ENCODE measurements at regions not wholly inside any gene's neighbourhood (a gene's known extent, or its start where the extent isn't known, plus 50 kb on each side); places are given as distances from the start of the nearest gene placed in this dataset.

DNA sequence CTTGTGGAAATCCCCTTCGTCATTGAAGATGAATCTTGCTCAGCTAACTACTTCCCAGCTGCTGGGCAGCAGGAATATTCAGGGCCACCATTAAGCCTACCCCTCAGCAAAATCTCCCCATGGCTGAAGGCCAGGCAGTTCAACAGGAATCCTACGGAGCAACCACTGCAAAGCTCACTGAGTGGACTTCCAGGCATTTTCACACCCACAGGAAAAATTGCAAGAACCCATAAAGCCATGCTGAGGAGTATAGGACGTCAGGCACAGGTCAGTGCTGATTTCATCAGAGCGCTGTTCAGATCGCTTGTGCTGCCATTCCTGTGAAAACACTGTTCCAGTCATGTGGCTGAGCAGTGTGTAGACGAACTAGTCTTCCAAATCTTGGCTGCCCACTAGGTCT is 134.8 kb upstream of the TACR1 start:
- no peaks in the 10 kb centered on the region for H3K36me3 Mint-ChIP-seq (ENCODE audit: low read depth)
- H3K9me3 Mint-ChIP-seq, result no peaks in the 10 kb centered on the region
- ChIA-PET POLR2A (no interaction called here), CTCF (no interaction called here)
- no peaks in the 10 kb centered on the region for H3K4me1 Mint-ChIP-seq
- no peaks in the 10 kb centered on the region for H3K27me3 Mint-ChIP-seq
- no peak overlapping the region for H3K4me3 Mint-ChIP-seq
- no peak for DNase-seq
- no peak overlapping the region for H3K27ac Mint-ChIP-seq

GRCh38 chr2:75333646-75334045 is 134.3 kb upstream of the TACR1 start:
- ChIA-PET CTCF (interaction anchor here (0.6 to 1.0 kb wide), 2 partner anchors 11 to 686 kb away, joined by 3 to 5 read pairs; no protein-coding TSS in a partner anchor), POLR2A (no interaction called here)
- Mint-ChIP-seq H3K27ac (no peak overlapping the region), H3K4me1 (no peaks in the 10 kb centered on the region), H3K9me3 (no peaks in the 10 kb centered on the region), H3K27me3 (no peaks in the 10 kb centered on the region), H3K36me3 (ENCODE audit: low read depth) (no peaks in the 10 kb centered on the region), H3K4me3 (no peak overlapping the region)
- no peak for DNase-seq

DNA sequence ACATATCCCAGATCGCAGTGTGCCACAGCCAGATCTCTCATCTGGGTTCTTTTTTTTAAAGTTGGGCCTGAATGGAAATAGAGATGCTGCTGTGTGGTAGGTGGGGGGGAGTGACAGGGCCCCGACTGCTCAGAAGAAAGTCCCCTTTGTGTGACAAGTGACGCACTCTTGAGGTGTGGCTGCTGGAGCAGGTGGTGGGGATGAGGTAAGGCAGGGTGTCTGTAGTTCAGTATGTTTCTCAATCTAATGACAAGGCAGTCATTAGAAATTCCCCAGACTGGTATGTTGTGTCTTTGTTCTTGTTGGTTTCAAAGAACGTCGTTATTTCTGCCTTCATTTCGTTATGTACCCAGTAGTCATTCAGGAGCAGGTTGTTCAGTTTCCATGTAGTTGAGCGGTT is 128.8 kb upstream of the TACR1 start:
- Mint-ChIP-seq H3K4me1 (no peaks in the 10 kb centered on the region), H3K4me3 (no peak overlapping the region), H3K27me3 (no peaks in the 10 kb centered on the region), H3K27ac (no peak overlapping the region), H3K36me3 (ENCODE audit: low read depth) (no peaks in the 10 kb centered on the region), H3K9me3 (no peaks in the 10 kb centered on the region)
- ChIA-PET POLR2A (no interaction called here), CTCF (no interaction called here)
- DNase-seq, result no peak

- DNase-seq, result no peak
- Mint-ChIP-seq H3K4me3 (no peak overlapping the region), H3K27me3 (no peaks in the 10 kb centered on the region), H3K9me3 (no peaks in the 10 kb centered on the region), H3K27ac (no peak overlapping the region), H3K36me3 (ENCODE audit: low read depth) (no peaks in the 10 kb centered on the region), H3K4me1 (no peaks in the 10 kb centered on the region)
- POLR2A ChIA-PET, result no interaction called here
- CTCF ChIA-PET, result no interaction called here
Observed at GRCh38 chr2:75327334-75327733, 128.0 kb upstream of the TACR1 start.

DNA sequence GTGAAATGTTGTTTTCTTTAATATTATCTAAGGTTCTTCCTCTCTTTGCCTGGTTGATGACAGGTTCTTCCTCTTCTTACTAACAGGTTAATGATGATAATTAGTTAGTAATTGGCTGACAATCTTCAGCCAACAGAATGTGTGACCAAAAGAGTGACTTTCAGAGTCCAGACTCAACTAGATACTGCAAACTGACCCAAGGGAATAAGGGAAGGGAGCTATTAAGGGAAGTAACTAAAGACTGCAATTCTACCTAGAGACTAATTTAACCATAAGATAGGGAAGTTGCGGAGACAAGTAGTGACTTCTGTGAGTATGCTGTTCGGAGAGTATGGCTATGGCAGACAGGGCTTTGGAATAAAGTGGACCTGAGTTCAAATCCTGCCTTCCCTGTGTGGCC is 127.3 kb upstream of the TACR1 start:
- Mint-ChIP-seq H3K27me3 (no peaks in the 10 kb centered on the region), H3K4me3 (no peak overlapping the region), H3K36me3 (ENCODE audit: low read depth) (no peaks in the 10 kb centered on the region), H3K27ac (no peak overlapping the region), H3K9me3 (no peaks in the 10 kb centered on the region), H3K4me1 (no peaks in the 10 kb centered on the region)
- ChIA-PET CTCF (no interaction called here), POLR2A (no interaction called here)
- no peak for DNase-seq

DNA sequence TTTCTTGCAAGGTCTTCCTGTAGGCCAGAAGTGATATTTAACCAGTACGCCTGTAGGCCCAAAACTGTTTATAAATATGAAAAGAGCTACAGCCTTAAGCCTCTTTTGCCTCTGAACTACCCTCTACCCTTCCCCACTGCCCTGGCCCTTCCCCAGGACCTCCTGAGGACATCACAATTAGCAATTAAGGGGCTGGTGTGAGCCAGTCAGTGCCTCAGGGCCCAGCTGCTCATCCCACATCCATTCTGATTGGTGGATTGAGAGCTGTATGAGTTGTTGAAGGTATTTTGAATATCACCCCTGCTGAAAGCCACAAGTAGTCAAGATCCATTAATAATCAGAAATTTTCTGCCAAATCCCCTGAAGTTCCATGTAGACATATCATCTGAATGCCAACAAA is 126.3 kb upstream of the TACR1 start:
- Mint-ChIP-seq H3K4me3 (no peak overlapping the region), H3K27me3 (no peaks in the 10 kb centered on the region), H3K36me3 (ENCODE audit: low read depth) (no peaks in the 10 kb centered on the region), H3K9me3 (no peaks in the 10 kb centered on the region), H3K27ac (no peak overlapping the region), H3K4me1 (no peaks in the 10 kb centered on the region)
- ChIA-PET CTCF (no interaction called here), POLR2A (no interaction called here)
- DNase-seq, result no peak

DNA sequence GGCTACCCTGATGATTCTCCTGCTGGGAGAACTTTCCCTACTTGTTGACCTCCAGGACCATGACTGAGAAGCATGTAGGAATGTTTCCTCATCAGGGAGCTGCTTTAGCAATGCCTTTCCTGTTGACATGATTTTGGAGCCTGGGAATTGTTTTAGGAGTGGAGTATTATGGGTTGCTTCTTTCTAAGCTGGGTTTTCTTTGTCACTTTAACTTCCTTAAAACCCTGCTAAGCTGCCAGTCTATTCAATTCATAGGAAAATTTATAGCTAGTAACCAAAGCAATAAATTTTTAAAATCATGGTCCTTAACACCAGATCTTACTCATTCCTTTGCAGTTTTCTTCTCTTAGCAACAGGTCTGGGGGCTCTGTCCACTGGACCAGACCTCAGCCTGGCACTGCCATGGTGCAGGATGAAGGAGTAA is 125.6 kb upstream of the TACR1 start:
- H3K4me3 Mint-ChIP-seq, result no peak overlapping the region
- H3K36me3 Mint-ChIP-seq (ENCODE audit: low read depth), result no peaks in the 10 kb centered on the region
- ChIA-PET CTCF (no interaction called here), POLR2A (no interaction called here)
- no peaks in the 10 kb centered on the region for H3K9me3 Mint-ChIP-seq
- no peaks in the 10 kb centered on the region for H3K4me1 Mint-ChIP-seq
- no peaks in the 10 kb centered on the region for H3K27me3 Mint-ChIP-seq
- no peak overlapping the region for H3K27ac Mint-ChIP-seq
- DNase-seq, result no peak

DNA sequence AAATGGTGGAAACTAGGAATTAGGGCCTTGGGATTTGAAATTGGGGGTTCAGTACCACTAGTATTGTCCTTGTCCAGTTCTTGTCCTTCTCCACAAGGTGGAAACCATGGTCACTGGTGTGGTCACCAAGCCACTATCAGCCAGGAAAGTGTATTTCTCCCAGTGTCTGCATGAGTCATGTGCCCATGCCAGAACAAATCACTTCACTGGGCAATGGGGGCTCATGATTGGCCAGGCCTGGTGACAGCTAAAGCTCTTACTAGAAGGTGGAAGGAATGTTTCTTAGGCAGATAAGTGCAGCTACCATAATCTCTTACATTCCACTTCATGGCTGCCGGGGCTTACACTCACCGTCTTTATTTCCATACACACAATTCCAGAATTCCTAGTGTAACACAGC is 124.8 kb upstream of the TACR1 start:
- POLR2A ChIA-PET, result no interaction called here
- CTCF ChIA-PET, result no interaction called here
- Mint-ChIP-seq H3K4me3 (no peak overlapping the region), H3K36me3 (ENCODE audit: low read depth) (no peaks in the 10 kb centered on the region), H3K9me3 (no peaks in the 10 kb centered on the region), H3K27me3 (no peaks in the 10 kb centered on the region), H3K27ac (no peak overlapping the region), H3K4me1 (no peaks in the 10 kb centered on the region)
- DNase-seq, result no peak

- Mint-ChIP-seq H3K27me3 (no peaks in the 10 kb centered on the region), H3K36me3 (ENCODE audit: low read depth) (no peaks in the 10 kb centered on the region), H3K9me3 (no peaks in the 10 kb centered on the region), H3K27ac (no peak overlapping the region), H3K4me1 (no peaks in the 10 kb centered on the region), H3K4me3 (no peak overlapping the region)
- ChIA-PET CTCF (no interaction called here), POLR2A (no interaction called here)
- no peak for DNase-seq
Observed at GRCh38 chr2:75321599-75321922, 122.2 kb upstream of the TACR1 start.

- H3K4me3 Mint-ChIP-seq, result no peak overlapping the region
- H3K27ac Mint-ChIP-seq, result no peak overlapping the region
- H3K4me1 Mint-ChIP-seq, result no peaks in the 10 kb centered on the region
- ChIA-PET POLR2A (no interaction called here), CTCF (no interaction called here)
- no peak for DNase-seq
- no peaks in the 10 kb centered on the region for H3K36me3 Mint-ChIP-seq (ENCODE audit: low read depth)
- no peaks in the 10 kb centered on the region for H3K9me3 Mint-ChIP-seq
- H3K27me3 Mint-ChIP-seq, result no peaks in the 10 kb centered on the region
Observed at GRCh38 chr2:75320898-75321598, 121.7 kb upstream of the TACR1 start.

DNA sequence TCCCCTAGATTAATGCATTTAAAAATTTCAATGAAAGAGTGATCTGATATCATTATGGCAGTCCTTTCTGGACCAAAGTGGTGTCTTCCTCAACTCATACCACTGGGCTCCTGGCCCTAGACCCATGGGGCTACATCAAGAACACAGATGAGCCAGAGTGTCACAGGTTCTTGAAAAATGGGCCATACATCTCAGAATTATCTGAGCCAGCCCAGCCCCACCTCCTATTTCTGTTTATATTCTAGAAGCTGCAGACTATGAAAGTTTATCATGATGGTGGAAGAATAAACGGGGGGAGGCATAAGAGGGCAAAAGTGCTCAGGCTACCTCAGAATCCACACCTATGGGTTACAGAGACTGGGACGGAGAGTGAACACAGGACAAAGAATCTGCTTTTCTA is 120.6 kb upstream of the TACR1 start:
- Mint-ChIP-seq H3K27me3 (no peaks in the 10 kb centered on the region), H3K9me3 (no peaks in the 10 kb centered on the region), H3K36me3 (ENCODE audit: low read depth) (no peaks in the 10 kb centered on the region), H3K27ac (no peak overlapping the region), H3K4me1 (no peaks in the 10 kb centered on the region), H3K4me3 (no peak overlapping the region)
- no peak for DNase-seq
- ChIA-PET POLR2A (no interaction called here), CTCF (no interaction called here)

DNA sequence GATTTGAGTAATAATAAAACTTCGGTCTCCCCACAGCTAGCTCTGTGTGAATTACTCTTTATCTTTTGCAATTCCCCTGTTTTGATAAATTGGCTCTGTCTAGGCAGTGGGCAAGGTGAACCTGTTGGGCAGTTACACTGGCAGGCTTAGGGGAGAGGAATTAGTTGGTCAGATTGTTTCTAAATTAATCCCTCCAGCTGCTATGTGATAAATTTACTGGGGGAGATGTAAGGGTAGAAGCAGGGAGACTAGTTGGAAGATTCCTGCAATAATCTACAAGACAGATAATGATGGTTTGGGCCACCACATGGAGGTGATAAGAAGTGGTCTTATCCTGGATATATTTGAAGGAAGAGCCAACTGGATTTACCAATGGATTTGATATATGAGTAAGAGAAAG is 118.5 kb upstream of the TACR1 start:
- no peaks in the 10 kb centered on the region for H3K9me3 Mint-ChIP-seq
- no peaks in the 10 kb centered on the region for H3K27me3 Mint-ChIP-seq
- CTCF ChIA-PET, result no interaction called here
- no peak overlapping the region for H3K4me3 Mint-ChIP-seq
- no peaks in the 10 kb centered on the region for H3K4me1 Mint-ChIP-seq
- no peak overlapping the region for H3K27ac Mint-ChIP-seq
- H3K36me3 Mint-ChIP-seq (ENCODE audit: low read depth), result no peaks in the 10 kb centered on the region
- no peak for DNase-seq
- POLR2A ChIA-PET, result no interaction called here

GRCh38 chr2:75317316-75317715 is 118.0 kb upstream of the TACR1 start:
- ChIA-PET CTCF (no interaction called here), POLR2A (no interaction called here)
- H3K27ac Mint-ChIP-seq, result no peak overlapping the region

DNA sequence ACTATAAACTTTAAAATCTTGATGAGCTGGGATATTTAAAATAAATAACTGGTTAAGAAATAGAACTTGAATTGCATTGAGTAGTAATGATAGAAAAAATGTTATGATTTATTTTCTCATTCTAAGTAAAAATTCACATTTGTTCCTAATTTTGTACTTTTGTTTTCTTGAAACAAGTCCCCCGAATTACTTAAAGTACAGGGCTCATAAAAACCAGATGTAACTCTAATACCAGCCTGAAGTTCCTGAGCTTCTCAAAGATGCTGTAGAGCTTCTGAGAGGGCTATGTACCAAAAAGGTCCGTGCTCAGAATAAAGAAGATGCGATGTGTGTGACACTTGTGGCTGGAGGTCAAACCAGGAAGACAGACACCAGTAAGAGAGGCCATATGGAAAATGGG is 116.1 kb upstream of the TACR1 start:
- ChIA-PET CTCF (no interaction called here), POLR2A (no interaction called here)
- H3K4me3 Mint-ChIP-seq, result no peak overlapping the region
- no peaks in the 10 kb centered on the region for H3K9me3 Mint-ChIP-seq
- H3K36me3 Mint-ChIP-seq (ENCODE audit: low read depth), result no peaks in the 10 kb centered on the region
- H3K27ac Mint-ChIP-seq, result no peak overlapping the region
- DNase-seq, result no peak
- H3K27me3 Mint-ChIP-seq, result no peaks in the 10 kb centered on the region
- no peaks in the 10 kb centered on the region for H3K4me1 Mint-ChIP-seq

More at GRCh38 chr2:75317316-75317715, 118.0 kb upstream of the TACR1 start:
- no peaks in the 10 kb centered on the region for H3K4me1 Mint-ChIP-seq
- H3K4me3 Mint-ChIP-seq, result no peak overlapping the region
- no peaks in the 10 kb centered on the region for H3K9me3 Mint-ChIP-seq
- H3K27me3 Mint-ChIP-seq, result no peaks in the 10 kb centered on the region
- H3K36me3 Mint-ChIP-seq (ENCODE audit: low read depth), result no peaks in the 10 kb centered on the region
- DNase-seq, result no peak

- ChIA-PET POLR2A (no interaction called here), CTCF (no interaction called here)
- no peak overlapping the region for H3K27ac Mint-ChIP-seq
- no peaks in the 10 kb centered on the region for H3K9me3 Mint-ChIP-seq
- no peak overlapping the region for H3K4me3 Mint-ChIP-seq
- no peaks in the 10 kb centered on the region for H3K27me3 Mint-ChIP-seq
- DNase-seq, result no peak
- no peaks in the 10 kb centered on the region for H3K36me3 Mint-ChIP-seq (ENCODE audit: low read depth)
- H3K4me1 Mint-ChIP-seq, result no peaks in the 10 kb centered on the region
Observed at GRCh38 chr2:75311993-75312392, 112.7 kb upstream of the TACR1 start.
